A673 (cell line): ENCODE measurements at regions not wholly inside any gene's neighbourhood (a gene's known extent, or its start where the extent isn't known, plus 50 kb on each side); places are given as distances from the start of the nearest gene placed in this dataset.

Experiments
- EZH2 ChIP-seq: fragments of 200-600 bp; sonication (generic); IDR thresholded peaks from 2 replicates; pipeline ENCODE4 v1.6.1; 2017; ENCODE audit warnings: borderline replicate concordance, low read depth, mild to moderate bottlenecking, mixed read lengths, antibody characterized with exemption, low read length; ENCODE audit not compliant: poor library complexity, severe bottlenecking
- TF ChIP-seq, protein P1 (sequence below): fragments of 300-800, 200-600 bp; sonication (generic); conservative IDR thresholded peaks from 2 replicates; pipeline ENCODE4 v1.5.1; 2017; ENCODE audit warnings: low read depth, mild to moderate bottlenecking, antibody characterized with exemption, low read length, moderate library complexity, mixed read lengths

DNA sequence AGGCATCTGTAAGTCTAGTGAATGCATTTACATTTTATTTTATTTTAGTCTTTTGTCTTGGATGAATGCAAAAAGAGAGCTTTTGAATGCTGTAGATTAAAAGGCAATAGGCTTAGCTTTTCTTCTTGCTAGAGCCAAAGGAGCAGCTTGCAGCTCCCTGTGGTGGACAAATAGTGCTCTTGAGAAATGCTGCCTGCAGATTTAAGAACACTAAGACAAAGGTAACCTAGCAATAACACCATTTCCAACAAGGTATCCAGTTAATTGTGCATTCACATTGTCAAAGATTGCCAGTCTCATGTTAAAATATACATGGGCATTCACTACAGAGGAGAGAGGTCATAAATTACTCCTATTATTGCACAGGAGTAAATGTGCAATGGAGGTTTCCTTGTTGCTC, 859.2 kb upstream of the PRKX start:
- TF ChIP-seq, protein P1, sequence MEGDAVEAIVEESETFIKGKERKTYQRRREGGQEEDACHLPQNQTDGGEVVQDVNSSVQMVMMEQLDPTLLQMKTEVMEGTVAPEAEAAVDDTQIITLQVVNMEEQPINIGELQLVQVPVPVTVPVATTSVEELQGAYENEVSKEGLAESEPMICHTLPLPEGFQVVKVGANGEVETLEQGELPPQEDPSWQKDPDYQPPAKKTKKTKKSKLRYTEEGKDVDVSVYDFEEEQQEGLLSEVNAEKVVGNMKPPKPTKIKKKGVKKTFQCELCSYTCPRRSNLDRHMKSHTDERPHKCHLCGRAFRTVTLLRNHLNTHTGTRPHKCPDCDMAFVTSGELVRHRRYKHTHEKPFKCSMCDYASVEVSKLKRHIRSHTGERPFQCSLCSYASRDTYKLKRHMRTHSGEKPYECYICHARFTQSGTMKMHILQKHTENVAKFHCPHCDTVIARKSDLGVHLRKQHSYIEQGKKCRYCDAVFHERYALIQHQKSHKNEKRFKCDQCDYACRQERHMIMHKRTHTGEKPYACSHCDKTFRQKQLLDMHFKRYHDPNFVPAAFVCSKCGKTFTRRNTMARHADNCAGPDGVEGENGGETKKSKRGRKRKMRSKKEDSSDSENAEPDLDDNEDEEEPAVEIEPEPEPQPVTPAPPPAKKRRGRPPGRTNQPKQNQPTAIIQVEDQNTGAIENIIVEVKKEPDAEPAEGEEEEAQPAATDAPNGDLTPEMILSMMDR: no peak
- TF ChIP-seq EZH2: no peak
